ENCODE measurements at regions not wholly inside any gene's neighbourhood (a gene's known extent, or its start where the extent isn't known, plus 50 kb on each side); places are given as distances from the start of the nearest gene placed in this dataset.

DNA sequence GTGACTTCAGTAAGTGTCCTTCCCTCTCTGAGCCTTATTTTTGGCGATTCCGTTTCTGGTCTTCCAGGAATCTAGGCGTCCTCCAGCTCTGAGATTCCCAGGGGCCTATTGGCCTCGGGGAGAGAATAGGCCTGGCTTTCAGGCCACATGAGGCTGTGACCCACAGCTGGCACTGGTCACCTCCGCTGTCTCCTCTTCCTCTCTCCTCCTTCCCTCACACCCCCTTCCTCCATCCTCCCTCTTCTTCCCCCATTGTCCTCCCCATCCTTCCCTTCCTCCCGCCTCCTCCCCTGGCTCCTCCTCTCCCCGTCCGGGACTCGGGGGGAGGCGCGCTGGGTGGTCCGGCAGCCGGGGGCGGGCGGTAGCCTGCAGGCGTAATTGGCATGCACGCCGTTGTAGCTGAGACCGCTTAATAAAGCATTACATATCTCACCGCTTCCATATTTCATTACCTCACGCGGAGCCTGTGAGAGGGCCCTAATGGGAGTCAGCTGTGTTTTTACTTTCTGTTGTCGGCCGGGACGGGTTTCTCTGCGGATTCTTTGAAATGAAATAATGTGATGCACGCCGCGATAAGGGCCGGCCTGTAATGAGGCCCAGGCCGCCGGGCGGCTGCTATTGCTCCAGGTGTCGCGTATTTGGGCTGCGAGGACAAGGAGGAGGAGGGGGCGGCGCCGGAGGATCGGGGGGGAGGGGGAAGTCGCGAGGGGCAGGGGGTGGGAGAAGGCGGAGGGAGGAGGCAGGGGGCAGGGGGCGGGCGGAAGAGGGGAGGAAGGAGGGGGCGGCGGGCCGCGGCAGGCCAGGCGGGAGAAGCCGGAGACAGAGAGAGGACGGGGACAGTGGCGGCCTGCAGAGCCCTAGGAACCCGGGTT is 95.3 kb downstream of the FOXD2 start:
- TF ChIP-seq, protein P1, sequence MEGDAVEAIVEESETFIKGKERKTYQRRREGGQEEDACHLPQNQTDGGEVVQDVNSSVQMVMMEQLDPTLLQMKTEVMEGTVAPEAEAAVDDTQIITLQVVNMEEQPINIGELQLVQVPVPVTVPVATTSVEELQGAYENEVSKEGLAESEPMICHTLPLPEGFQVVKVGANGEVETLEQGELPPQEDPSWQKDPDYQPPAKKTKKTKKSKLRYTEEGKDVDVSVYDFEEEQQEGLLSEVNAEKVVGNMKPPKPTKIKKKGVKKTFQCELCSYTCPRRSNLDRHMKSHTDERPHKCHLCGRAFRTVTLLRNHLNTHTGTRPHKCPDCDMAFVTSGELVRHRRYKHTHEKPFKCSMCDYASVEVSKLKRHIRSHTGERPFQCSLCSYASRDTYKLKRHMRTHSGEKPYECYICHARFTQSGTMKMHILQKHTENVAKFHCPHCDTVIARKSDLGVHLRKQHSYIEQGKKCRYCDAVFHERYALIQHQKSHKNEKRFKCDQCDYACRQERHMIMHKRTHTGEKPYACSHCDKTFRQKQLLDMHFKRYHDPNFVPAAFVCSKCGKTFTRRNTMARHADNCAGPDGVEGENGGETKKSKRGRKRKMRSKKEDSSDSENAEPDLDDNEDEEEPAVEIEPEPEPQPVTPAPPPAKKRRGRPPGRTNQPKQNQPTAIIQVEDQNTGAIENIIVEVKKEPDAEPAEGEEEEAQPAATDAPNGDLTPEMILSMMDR (IDR thresholded peaks at IDR 0.05): no peak
- no peak for TF ChIP-seq POLR2A (IDR thresholded peaks at IDR 0.05)

Measured in Peyer's patch (tissue), 4 donors.